Uterus (tissue), 2 donors: ENCODE measurements at regions not wholly inside any gene's neighbourhood (a gene's known extent, or its start where the extent isn't known, plus 50 kb on each side); places are given as distances from the start of the nearest gene placed in this dataset.

ENCODE experiments used
- CTCF ChIP-seq, 4 experiments: fragments of 200-600 bp in 2 of 4; fragments of 450-650 bp in 2 of 4; sonication (generic) in 2 of 4; IDR thresholded peaks; one replicate each; pipeline ENCODE4 v1.5.1; 2016 to 2019; ENCODE audit warnings: antibody characterized with exemption in 4 of 4, mild to moderate bottlenecking in 2 of 4, moderate library complexity in 1 of 4
- POLR2A ChIP-seq, 2 donors: fragments of 450-650 bp; IDR thresholded peaks; one replicate each; pipeline ENCODE4 v1.6.1; 2016; ENCODE audit warnings: antibody characterized with exemption in 2 of 2, mild to moderate bottlenecking in 1 of 2, moderate library complexity in 1 of 2

- TF ChIP-seq CTCF (IDR thresholded peaks at IDR 0.05) (no peak), POLR2A (IDR thresholded peaks at IDR 0.05) (no peak)
Measured at GRCh38 chr9:7534211-7534935, 265.2 kb downstream of the DMAC1 start.
